Right cardiac atrium (tissue), 5 donors: ENCODE measurements at regions not wholly inside any gene's neighbourhood (a gene's known extent, or its start where the extent isn't known, plus 50 kb on each side); places are given as distances from the start of the nearest gene placed in this dataset.
A peak's percentile ranks its signal among the peaks of the same experiment; 100 is the strongest.
"Not testable (repeated sequence)": the region's sequence is repeated elsewhere in the genome, so short reads cannot be mapped to it uniquely, and the experiment has no call there.

ENCODE experiments used
- ATAC-seq, 2 donors: fragments of 200-7000 bp; cut with Tn5 transposase; one replicate each; pipeline versions ENCODE4 v1.8.0 to v1.9.1; 2020; ENCODE audit warnings: moderate library complexity in 2 of 2, mild to moderate bottlenecking in 1 of 2
- DNase-seq, 3 donors: peaks; one replicate each; pipeline ENCODE4 v3.0.0-alpha.2; 2020
- H3K27ac ChIP-seq: one replicate; pipeline ENCODE4 v1.5.1; 2013; ENCODE audit warnings: mild to moderate bottlenecking, low read length, control low read depth, moderate library complexity
- H3K27me3 ChIP-seq: one replicate; pipeline ENCODE4 v1.6.1; 2013; ENCODE audit not compliant: control insufficient read depth, insufficient read depth
- H3K4me1 ChIP-seq: one replicate; pipeline ENCODE4 v1.6.1; 2013; ENCODE audit warnings: low read length; ENCODE audit not compliant: control insufficient read depth, insufficient read depth
- H3K4me3 ChIP-seq: one replicate; pipeline ENCODE4 v1.5.1; 2013; ENCODE audit warnings: low read length, control low read depth
- H3K9me3 ChIP-seq: one replicate; pipeline ENCODE4 v1.6.1; 2013; ENCODE audit warnings: low read length; ENCODE audit not compliant: control insufficient read depth
- WGBS: extraction: QIAGEN DNeasy Blood & Tissue Kit; methylation state at CpG from one replicate; pipeline ENCODE4 v1.1.7; 2013; 5-methylcytosine and 5-hydroxymethylcytosine counted together
- intact Hi-C, 4 donors: fragments of 100-400 bp; cut with DNase I; formaldehyde crosslinking; loops; one replicate each; pipeline versions ENCODE4 v1.11.0 to v1.14.0; 2022 to 2023
- donor health status: healthy with polysubstance abuse.
- donor health status: DM: no; HTN: yes; CAD: no.
- donor health status: DM: no; HTN: no; CAD: no.
- donor health status: DM: no; HTN: yes; CAD: no; lungs with severe emphysema.
- donor health status: DM: yes; HTN: yes; CAD: no.

DNA sequence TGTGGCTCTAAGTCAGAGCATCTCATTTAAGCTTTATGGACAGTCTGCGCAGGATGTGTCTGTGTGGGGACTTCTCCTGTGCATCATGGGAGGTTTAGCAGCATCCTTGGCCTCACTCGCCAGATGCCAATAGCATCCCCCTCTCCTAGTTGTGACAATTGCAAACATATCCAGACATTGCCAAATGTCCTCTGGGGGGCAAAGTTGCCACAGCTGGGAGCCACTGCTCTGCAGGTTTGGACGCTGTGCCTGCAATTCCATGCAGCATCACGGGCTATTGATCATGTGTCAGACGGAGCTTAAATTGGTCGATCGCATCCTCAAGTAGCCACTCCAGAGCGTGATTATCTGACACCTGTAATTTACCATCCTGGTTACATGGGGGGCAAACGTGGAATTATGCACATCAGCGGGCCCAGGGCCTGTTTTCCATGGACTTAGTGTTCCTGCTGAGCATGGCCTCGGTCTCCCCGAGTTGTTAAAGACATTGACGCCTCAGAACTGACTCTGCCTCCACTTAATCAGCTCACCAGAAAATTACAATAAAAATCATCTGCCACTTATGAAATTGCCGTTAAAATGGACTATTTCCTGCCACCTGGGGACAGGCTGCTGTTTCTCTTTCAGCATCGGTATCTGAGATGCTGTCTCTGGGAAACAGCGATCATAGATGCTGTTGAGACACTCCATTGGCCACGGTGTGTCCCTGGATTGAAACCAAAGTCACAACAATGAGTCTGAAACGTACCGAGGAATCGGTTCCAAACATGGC lies 191.9 kb upstream of the SULF2 start:
- H3K4me3 ChIP-seq, H3K9me3 ChIP-seq, H3K27me3 ChIP-seq, DNase-seq, H3K27ac ChIP-seq, ATAC-seq, H3K4me1 ChIP-seq, intact Hi-C loops: not testable (repeated sequence)
- WGBS = 82% methylated on average over 20 of the region's 20 CpGs

DNA sequence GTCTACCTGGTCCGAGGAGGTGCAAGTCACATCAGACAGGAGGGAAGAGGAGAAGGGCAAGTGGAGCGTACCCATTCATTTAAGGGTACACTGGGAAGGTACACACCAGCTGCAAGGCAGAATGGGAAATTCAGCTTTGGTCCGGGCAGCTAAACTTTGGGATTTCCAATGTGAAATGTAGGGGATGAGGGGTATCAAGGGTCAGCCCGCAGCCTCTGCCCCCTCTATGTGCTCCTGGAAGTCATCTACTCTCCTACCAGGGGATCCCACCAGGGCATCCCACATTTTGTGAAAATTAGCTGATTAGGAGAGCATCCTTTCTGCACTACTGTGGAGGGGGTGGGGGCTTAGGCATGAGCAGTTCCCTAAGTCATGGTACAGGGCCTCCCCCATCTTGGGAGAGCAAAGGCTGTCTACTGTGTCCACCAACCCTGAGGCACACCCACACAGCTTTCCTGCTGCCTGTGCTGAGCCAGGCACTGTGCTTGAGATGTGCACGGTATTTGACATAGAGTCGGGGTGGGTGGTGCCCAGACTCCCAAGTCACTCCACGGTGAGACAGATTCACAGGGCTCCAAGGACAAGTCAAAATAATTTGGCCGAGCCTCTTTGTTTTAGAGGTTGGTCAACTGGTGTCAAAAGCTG lies 189.1 kb upstream of the SULF2 start:
- H3K4me3 ChIP-seq = no peak overlapping the region
- H3K27ac ChIP-seq = peak overlapping the region; percentile 16
- intact Hi-C loops = no loop called here
- ATAC-seq = no peak
- no peaks in the 10 kb centered on the region for H3K27me3 ChIP-seq
- WGBS = 89% methylated on average over 8 of the region's 8 CpGs
- H3K4me1 ChIP-seq = no peaks in the 10 kb centered on the region
- H3K9me3 ChIP-seq = no peaks in the 10 kb centered on the region
- no peak for DNase-seq

DNA sequence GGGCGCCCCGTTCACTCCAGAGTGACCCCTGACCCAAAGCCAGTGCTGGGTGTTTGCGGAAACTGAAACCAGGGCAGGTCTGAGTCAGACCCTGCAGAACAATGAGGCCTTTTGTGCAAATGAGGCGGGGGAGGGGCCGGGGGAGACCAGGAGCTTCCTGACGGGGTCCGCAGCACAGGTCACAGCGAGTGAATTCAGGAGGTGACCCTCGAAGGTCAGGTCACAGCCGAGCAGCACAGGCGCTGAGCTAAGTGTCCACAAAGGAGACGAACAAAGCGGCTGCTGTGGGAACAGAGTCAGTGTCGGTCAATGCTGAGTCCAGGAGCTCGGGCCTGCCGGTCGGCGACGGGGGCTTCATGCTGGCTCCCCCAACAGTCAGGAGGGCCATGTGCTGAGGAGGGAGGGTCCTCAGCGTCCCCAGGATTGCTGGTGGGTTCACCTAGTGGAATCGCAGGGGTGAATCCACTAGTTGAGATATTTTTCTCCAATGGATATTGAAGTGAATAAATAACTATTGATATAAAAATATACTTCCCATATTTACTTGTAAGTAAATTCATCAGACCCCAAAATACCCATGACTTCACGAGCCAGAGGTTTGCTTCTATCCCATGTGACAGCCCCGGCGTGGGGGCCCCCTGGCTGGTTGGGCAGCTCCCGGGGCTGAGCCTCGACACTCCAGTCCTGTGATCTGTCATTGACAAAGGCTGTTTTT lies 188.4 kb upstream of the SULF2 start:
- H3K4me3 ChIP-seq = no peak overlapping the region
- peak overlapping the region; percentile 64 for H3K27ac ChIP-seq
- WGBS = 60% methylated on average over 26 of the region's 26 CpGs
- H3K27me3 ChIP-seq = no peaks in the 10 kb centered on the region
- DNase-seq = peak; percentile 68 to 76 (median 68)
- intact Hi-C loops = no loop called here
- no peaks in the 10 kb centered on the region for H3K4me1 ChIP-seq
- ATAC-seq = peak; percentile 28 to 82
- no peaks in the 10 kb centered on the region for H3K9me3 ChIP-seq

DNA sequence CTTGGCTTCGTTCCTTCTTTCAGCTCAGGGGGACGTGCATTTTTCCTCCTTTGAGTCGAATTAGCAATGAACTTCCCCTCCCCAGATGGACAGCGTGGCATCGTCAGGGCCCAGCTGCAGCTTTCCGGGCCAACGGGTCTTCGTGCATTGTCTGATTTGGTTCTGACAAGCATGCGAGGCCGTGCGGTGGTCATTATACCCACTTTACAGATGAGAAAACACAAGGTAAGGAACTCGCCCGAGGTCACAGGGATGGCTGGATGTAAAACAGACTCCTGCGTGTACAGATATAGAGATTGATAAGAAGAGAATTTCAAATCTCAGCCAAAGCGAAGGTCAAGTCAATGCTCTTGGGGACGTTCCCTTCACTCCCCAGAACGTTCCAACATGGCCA lies 187.6 kb upstream of the SULF2 start:
- H3K4me3 ChIP-seq = no peak overlapping the region
- no peak for ATAC-seq
- intact Hi-C loops = no loop called here
- no peaks in the 10 kb centered on the region for H3K27me3 ChIP-seq
- 67% methylated on average over 17 of the region's 17 CpGs for WGBS
- no peaks in the 10 kb centered on the region for H3K9me3 ChIP-seq
- no peak for DNase-seq
- H3K4me1 ChIP-seq = no peaks in the 10 kb centered on the region
- peak overlapping the region; percentile 80 for H3K27ac ChIP-seq

DNA sequence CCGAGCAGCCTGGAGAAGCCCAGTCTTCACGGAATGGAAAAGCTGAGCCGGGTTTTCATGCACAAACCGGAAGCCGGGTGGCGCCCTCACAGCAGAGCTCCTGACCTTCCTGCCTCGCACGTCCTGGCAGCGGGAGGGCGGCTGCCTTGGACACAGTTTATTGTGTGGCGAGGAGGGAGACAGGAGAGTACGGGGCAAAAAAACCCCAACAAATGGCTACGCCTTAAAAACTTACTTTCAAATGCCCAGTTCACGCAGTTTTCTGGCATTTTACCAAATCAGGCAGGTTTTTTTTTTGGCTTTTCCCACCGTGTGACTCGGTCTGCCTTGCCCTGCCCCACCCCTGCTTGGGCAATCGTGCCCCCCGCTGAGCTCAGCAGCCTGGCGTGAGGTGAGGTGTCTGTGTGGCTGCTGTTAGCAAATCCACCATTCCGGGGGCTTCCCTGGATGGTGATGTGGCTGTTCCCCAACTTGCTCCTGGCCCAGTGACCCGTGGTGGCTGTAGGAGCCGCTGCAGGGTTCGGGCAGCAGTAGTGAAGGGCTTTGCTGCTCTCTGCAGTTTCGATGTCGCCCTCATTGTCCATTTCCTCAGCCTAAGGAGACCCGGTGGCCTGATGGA lies 187.1 kb upstream of the SULF2 start:
- intact Hi-C loops, H3K4me1 ChIP-seq, H3K9me3 ChIP-seq, H3K4me3 ChIP-seq, H3K27me3 ChIP-seq: not testable (repeated sequence)
- H3K27ac ChIP-seq = peak overlapping the region; percentile 80
- DNase-seq = peak; percentile 69 to 83 (median 78)
- peak; percentile 63 to 92 for ATAC-seq
- 34% methylated on average over 26 of the region's 26 CpGs for WGBS

DNA sequence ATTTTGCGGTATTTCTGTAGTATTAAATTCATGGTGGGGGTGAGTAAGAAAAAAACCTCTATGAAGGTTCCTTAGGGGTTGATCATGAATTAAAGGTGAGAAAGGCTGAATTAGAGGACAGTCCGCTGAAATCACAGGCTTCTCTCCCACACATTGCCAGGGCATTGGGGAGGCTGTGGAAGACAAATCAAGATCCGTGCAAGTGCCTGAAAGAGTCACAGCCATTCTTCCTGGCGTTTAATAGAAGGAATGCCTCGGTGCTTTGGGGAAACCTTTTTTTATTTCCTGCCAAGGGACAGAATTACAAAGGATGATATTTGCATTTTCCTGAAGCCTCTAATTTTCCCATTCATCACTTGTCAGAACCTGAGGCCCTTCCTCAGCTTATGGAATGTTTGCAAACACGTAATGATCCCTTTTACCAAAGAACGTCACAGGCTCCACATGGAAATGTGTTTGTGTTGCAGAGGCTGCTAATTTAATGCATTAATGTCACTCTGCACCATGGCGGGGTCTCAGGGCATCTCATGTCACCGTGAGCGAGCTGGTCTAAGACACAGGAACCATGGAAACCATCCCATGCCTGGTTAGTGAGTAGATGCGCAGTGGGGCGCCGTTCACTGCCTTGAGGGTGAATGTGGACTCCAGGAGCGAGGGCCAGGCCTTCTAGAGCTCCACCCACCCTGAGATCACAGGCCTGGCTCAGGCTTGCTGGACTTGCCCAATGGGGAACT lies 185.9 kb upstream of the SULF2 start:
- H3K4me3 ChIP-seq = no peak overlapping the region
- H3K27me3 ChIP-seq = no peaks in the 10 kb centered on the region
- no peaks in the 10 kb centered on the region for H3K4me1 ChIP-seq
- intact Hi-C loops = no loop called here
- H3K27ac ChIP-seq = no peak overlapping the region
- no peaks in the 10 kb centered on the region for H3K9me3 ChIP-seq
- DNase-seq (no peak), ATAC-seq (no peak)
- 93% methylated on average over 14 of the region's 14 CpGs for WGBS

DNA sequence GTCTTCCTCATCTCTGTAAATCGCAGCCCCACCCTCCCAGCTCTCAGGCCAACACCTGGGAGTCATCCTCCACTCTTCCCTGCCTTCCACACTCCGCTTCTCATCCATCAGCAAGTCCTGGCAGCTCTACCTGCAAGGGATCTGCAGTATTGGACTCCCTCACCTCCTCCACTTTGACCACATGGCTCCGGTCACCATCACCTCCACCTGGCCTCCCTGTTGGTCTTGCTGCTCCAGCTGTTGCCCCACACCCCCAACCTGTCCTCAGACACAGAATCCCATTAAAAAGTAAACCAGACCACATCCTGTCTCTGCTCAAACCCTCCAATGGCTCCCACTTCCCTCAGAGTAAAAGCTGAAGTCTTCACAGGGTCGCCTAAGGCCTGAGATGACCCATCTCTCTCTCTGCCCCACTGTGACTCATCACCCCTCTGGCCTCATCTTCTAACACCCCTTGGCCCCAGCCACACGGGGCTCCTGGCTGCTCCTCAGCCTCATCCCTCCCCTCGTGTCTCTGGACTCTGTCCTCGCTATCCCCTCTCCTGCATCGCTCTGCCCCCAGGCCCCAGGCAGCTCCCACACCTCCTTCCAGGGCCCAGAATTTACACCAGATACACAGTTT lies 185.1 kb upstream of the SULF2 start:
- H3K4me1 ChIP-seq = no peaks in the 10 kb centered on the region
- intact Hi-C loops = no loop called here
- no peaks in the 10 kb centered on the region for H3K9me3 ChIP-seq
- no peaks in the 10 kb centered on the region for H3K27me3 ChIP-seq
- no peak overlapping the region for H3K4me3 ChIP-seq
- ATAC-seq (no peak), DNase-seq (no peak)
- 83% methylated on average over 8 of the region's 8 CpGs for WGBS
- H3K27ac ChIP-seq = no peak overlapping the region

DNA sequence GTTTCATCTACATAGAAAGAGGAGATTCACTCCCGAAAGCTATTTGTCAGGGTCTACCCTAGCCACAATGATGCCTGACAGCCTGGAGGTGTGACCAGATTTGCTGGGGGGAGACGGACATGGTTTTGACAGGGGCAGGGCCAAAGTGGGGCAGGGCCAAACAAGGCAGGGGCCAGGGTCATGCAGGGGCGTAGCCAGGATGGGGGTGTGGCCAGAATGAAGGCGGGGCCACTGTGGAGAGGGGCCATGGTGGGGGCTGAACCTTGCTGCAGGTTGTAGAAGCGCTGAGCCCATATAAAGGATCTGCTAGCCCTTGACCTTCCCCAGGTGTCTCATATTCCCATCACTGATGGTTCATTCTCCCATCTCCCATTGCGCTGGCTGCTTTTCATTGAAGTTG lies 184.1 kb upstream of the SULF2 start:
- DNase-seq (no peak), ATAC-seq (no peak)
- no peaks in the 10 kb centered on the region for H3K4me1 ChIP-seq
- H3K27ac ChIP-seq = no peak overlapping the region
- intact Hi-C loops = no loop called here
- no peak overlapping the region for H3K4me3 ChIP-seq
- H3K27me3 ChIP-seq = no peaks in the 10 kb centered on the region
- 93% methylated on average over 6 of the region's 6 CpGs for WGBS
- H3K9me3 ChIP-seq = no peaks in the 10 kb centered on the region

DNA sequence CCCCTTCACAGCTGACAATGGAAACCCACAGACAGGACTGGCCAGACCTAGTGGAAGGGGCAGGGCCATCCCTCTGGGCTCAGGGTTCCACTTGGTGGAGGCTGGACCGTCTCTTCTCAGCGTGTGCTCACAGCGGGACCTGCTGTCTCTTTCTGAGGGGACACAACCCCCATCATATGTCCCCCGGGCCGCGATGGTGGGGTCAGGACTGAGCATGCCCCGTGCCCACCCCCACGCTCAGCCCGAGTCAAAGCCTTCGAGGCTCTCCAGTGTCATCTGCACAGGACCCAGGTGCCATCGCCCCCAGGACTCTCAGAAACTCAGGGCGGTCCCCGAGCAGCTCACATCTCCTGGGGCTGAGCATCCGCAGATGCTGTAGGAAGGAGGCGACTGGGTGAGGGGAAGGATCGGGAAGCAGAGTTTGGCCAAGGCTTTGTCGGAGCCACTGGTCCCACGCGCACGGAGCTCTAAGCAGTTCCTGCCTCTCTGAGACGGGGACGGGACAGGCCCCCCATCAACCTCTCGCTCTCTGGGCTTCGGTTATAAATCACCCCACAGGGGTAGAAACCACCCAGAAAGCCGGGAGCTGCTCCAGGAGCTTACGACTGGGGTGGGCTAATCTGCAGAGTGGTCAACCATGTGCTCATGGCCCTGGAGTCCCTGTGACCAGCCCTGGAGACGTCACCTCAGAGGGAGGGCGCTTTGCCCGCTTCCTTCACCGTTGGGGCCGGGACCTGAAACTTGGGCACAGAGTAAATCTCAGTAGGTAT lies 183.4 kb upstream of the SULF2 start:
- no peaks in the 10 kb centered on the region for H3K4me1 ChIP-seq
- intact Hi-C loops = no loop called here
- H3K9me3 ChIP-seq = no peaks in the 10 kb centered on the region
- WGBS = 94% methylated on average over 31 of the region's 31 CpGs
- no peak overlapping the region for H3K4me3 ChIP-seq
- ATAC-seq (no peak), DNase-seq (no peak)
- H3K27me3 ChIP-seq = no peaks in the 10 kb centered on the region
- H3K27ac ChIP-seq = no peak overlapping the region

DNA sequence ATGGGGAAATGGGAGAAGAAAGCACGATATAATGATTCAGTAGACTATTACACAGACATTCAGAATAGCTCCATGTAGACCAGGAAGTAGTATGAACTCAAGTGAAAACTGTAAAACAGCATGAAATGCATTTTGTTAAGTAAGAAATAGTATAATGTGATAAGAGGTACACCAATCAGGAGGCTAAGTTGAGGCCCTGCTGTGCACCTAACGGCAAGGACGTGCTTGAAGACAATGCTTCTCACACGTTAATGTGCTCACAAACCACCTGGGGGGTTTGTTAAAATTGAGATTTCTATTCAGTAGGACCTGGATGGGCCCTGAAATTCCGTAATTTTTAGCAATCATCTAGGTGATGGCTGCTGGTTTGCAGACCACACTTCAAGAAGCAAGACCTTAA lies 178.9 kb upstream of the SULF2 start:
- H3K9me3 ChIP-seq = no peaks in the 10 kb centered on the region
- 84% methylated on average over 5 of the region's 5 CpGs for WGBS
- intact Hi-C loops = no loop called here
- no peaks in the 10 kb centered on the region for H3K4me1 ChIP-seq
- no peaks in the 10 kb centered on the region for H3K27me3 ChIP-seq
- DNase-seq (no peak), ATAC-seq (no peak)
- no peak overlapping the region for H3K4me3 ChIP-seq
- no peak overlapping the region for H3K27ac ChIP-seq
